MCF 10A (cell line): ENCODE measurements at regions not wholly inside any gene's neighbourhood (a gene's known extent, or its start where the extent isn't known, plus 50 kb on each side); places are given as distances from the start of the nearest gene placed in this dataset.

Experiments used
- BruUV-seq: library from RNA; stranded (reverse); fragments of 400-500 nt; replicated peaks from 2 replicates; lab custom pipeline; 2021; lab: Mats Ljungman, UMichigan
- CTCF ChIA-PET: fragments of 300-600 bp; sonication (Branson Sonifier 250); formaldehyde crosslinking; extraction: SDS; loops from one replicate; lab custom pipeline; 2021; ENCODE audit warnings: antibody characterized with exemption, inconsistent platforms; lab: Yijun Ruan, JAX
- POLR2A ChIA-PET: fragments of 300-600, 350-650 bp; sonication (Branson Sonifier 250); formaldehyde crosslinking; extraction: SDS; loops from one replicate; lab custom pipeline; 2020; ENCODE audit warnings: antibody characterized with exemption, inconsistent platforms; lab: Yijun Ruan, JAX
- DNase-seq: peaks from one replicate; pipeline ENCODE4 v3.0.0-alpha.2; 2018; ENCODE audit not compliant: unreplicated experiment
- H3K27ac Mint-ChIP-seq: one replicate; pipeline ENCODE4 v1.8.0; 2022; ENCODE audit warnings: mild to moderate bottlenecking, low read depth, mixed read lengths; ENCODE audit not compliant: unreplicated experiment
- H3K27me3 Mint-ChIP-seq: one replicate; pipeline ENCODE4 v1.8.0; 2022; ENCODE audit warnings: mixed read lengths; ENCODE audit not compliant: insufficient read depth, unreplicated experiment
- H3K36me3 Mint-ChIP-seq: one replicate; pipeline ENCODE4 v1.8.0; 2022; ENCODE audit warnings: mild to moderate bottlenecking, moderate library complexity, mixed read lengths; ENCODE audit not compliant: insufficient read depth, unreplicated experiment
- H3K4me1 Mint-ChIP-seq: one replicate; pipeline ENCODE4 v1.8.0; 2022; ENCODE audit warnings: mixed read lengths; ENCODE audit not compliant: insufficient read depth, unreplicated experiment
- H3K4me3 Mint-ChIP-seq: one replicate; pipeline ENCODE4 v1.8.0; 2022; ENCODE audit warnings: mild to moderate bottlenecking, moderate library complexity, mixed read lengths; ENCODE audit not compliant: unreplicated experiment
- H3K9me3 Mint-ChIP-seq: one replicate; pipeline ENCODE4 v1.8.0; 2022; ENCODE audit warnings: mixed read lengths; ENCODE audit not compliant: unreplicated experiment
- CTCF ChIP-seq: fragments of 200-600 bp; IDR thresholded peaks from one replicate; pipeline ENCODE4 v1.8.0; 2022; ENCODE audit warnings: antibody characterized with exemption, mild to moderate bottlenecking; ENCODE audit not compliant: unreplicated experiment
- intact Hi-C: fragments of 100-400 bp; cut with micrococcal nuclease; formaldehyde crosslinking; loops from 2 replicates; pipeline ENCODE4 v1.14.1; 2022

GRCh38 chr13:86109107-86109506 lies 309.9 kb upstream of the SLITRK6 start:
- no TSS peak for BruUV-seq
- H3K27me3 Mint-ChIP-seq: no peaks in the 10 kb centered on the region
- intact Hi-C loops: no loop called here

GRCh38 chr13:86108334-86108733 lies 309.1 kb upstream of the SLITRK6 start:
- no peaks in the 10 kb centered on the region for H3K27me3 Mint-ChIP-seq
- H3K9me3 Mint-ChIP-seq: peaks cover 31% of the 10 kb centered on the region
- no peak overlapping the region for H3K27ac Mint-ChIP-seq
- no TSS peak for BruUV-seq
- H3K4me3 Mint-ChIP-seq: no peak overlapping the region
- intact Hi-C loops: no loop called here
- peaks cover 7% of the 10 kb centered on the region for H3K36me3 Mint-ChIP-seq
- POLR2A ChIA-PET: no interaction called here
- no peaks in the 10 kb centered on the region for H3K4me1 Mint-ChIP-seq
- CTCF ChIA-PET: interaction anchor here (0.6 kb wide), 1 partner anchor 118 kb away, joined by 3 read pairs; no protein-coding TSS in a partner anchor
- DNase-seq: no peak
- no peak for TF ChIP-seq CTCF

More at GRCh38 chr13:86109107-86109506, 309.9 kb upstream of the SLITRK6 start:
- POLR2A ChIA-PET: interaction anchor here (0.5 kb wide), 1 partner anchor 350 kb away, joined by 3 read pairs; no protein-coding TSS in a partner anchor
- DNase-seq: no peak
- Mint-ChIP-seq H3K9me3 (peaks cover 26% of the 10 kb centered on the region), H3K4me3 (no peak overlapping the region), H3K4me1 (no peaks in the 10 kb centered on the region), H3K36me3 (peaks cover 7% of the 10 kb centered on the region), H3K27ac (no peak overlapping the region)
- CTCF ChIA-PET: no interaction called here
- no peak for TF ChIP-seq CTCF

- H3K9me3 Mint-ChIP-seq: peaks cover 4% of the 10 kb centered on the region
- H3K27ac Mint-ChIP-seq: no peak overlapping the region
- CTCF ChIA-PET: no interaction called here
- DNase-seq: no peak
- no peaks in the 10 kb centered on the region for H3K27me3 Mint-ChIP-seq
- POLR2A ChIA-PET: no interaction called here
- no peak overlapping the region for H3K4me3 Mint-ChIP-seq
- intact Hi-C loops: no loop called here
- H3K36me3 Mint-ChIP-seq: no peaks in the 10 kb centered on the region
- no peak for TF ChIP-seq CTCF
- no peaks in the 10 kb centered on the region for H3K4me1 Mint-ChIP-seq
- BruUV-seq: no TSS peak
These were observed 299.3 kb upstream of the SLITRK6 start for GRCh38 chr13:86098511-86098910.

GRCh38 chr13:86095351-86095750 lies 296.1 kb upstream of the SLITRK6 start:
- intact Hi-C loops: no loop called here
- no peaks in the 10 kb centered on the region for H3K4me1 Mint-ChIP-seq
- H3K36me3 Mint-ChIP-seq: no peaks in the 10 kb centered on the region
- ChIA-PET POLR2A (no interaction called here), CTCF (interaction anchor here (0.8 kb wide), 1 partner anchor 124 kb away, joined by 6 read pairs; no protein-coding TSS in a partner anchor)
- no peak for TF ChIP-seq CTCF
- H3K27me3 Mint-ChIP-seq: no peaks in the 10 kb centered on the region
- no peaks in the 10 kb centered on the region for H3K9me3 Mint-ChIP-seq
- no peak overlapping the region for H3K4me3 Mint-ChIP-seq
- BruUV-seq: no TSS peak
- no peak for DNase-seq
- H3K27ac Mint-ChIP-seq: no peak overlapping the region
